A549 (cell line): ENCODE measurements at regions not wholly inside any gene's neighbourhood (a gene's known extent, or its start where the extent isn't known, plus 50 kb on each side); places are given as distances from the start of the nearest gene placed in this dataset.

Source experiments
- JUNB ChIP-seq: fragments of >200 bp; sonication (Bioruptor Twin); formaldehyde crosslinking; IDR thresholded peaks from 2 replicates; pipeline ENCODE4 v1.6.1; 2016
- KDM1A ChIP-seq: fragments of 200-600 bp; sonication (generic); IDR thresholded peaks from 2 replicates; pipeline ENCODE4 v1.6.1; 2016; ENCODE audit warnings: low read depth, mild to moderate bottlenecking
- POLR2A ChIP-seq: IDR thresholded peaks from 2 replicates; pipeline ENCODE4 v1.6.1; 2012; ENCODE audit warnings: mild to moderate bottlenecking, low read length
- TP53 ChIP-seq: fragments of 250-450 bp; sonication (Bioruptor Pico); IDR thresholded peaks from 2 replicates; pipeline ENCODE4 v1.5.0; 2021; ENCODE audit warnings: mild to moderate bottlenecking, moderate library complexity
- ZFP36 ChIP-seq: fragments of 450-650 bp; IDR thresholded peaks from 2 replicates; pipeline ENCODE4 v1.6.1; 2014; ENCODE audit warnings: borderline replicate concordance; ENCODE audit not compliant: partially characterized antibody
- TF ChIP-seq, protein P1 (sequence below): fragments of >200 bp; sonication (Bioruptor Twin); formaldehyde crosslinking; IDR thresholded peaks from 3 replicates; pipeline ENCODE4 v1.5.1; 2016

DNA sequence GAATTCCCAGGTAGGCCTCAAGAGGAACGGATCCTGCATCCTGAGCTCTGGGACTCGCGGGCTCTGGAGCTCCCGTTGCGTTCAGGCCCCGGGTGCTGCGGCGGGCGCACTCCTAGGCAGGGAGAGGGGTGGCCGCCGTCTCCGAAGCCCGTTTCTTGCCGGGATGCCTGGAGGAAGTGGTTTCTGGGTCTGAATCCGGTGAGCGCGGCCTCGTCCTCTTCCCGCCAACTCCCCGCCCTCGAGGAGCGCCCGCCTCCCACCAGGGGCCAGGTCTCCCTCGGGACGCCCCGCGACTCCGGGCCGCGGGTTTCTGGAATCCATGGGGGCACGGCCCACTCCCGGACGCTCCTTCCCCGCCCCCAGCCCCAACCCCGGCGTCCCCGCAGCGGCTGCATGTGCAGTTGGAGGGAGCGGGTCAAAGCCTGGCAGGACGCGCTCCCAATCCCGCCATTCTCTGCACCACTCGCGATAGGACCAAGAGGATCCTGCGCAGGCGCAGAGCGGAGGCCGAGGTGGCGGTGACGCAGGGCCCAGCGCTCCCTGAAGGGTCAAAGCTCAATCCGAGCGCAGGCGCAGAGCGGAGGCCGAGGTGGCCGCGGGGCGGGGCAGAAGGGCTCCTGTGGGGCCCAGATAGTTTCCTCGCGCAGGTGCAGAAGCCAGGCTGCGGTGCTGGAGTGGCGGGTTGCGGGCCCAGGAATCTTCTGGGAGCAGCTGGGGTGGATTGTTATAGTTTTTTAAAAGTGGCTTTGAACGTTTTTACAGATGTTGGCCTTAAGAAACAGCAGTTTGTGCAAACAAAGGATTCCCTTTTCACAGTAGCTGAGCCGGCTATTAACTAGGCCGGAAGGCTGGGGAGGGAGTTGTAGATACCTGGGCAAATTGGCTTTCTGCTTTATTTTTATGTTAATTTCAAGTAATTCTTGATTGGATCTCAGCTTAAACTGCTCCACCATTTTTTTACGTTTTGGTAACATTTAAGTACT is 796.4 kb downstream of the AACS start:
- no peak for TF ChIP-seq KDM1A
- TF ChIP-seq JUNB: no peak
- TF ChIP-seq, protein P1, sequence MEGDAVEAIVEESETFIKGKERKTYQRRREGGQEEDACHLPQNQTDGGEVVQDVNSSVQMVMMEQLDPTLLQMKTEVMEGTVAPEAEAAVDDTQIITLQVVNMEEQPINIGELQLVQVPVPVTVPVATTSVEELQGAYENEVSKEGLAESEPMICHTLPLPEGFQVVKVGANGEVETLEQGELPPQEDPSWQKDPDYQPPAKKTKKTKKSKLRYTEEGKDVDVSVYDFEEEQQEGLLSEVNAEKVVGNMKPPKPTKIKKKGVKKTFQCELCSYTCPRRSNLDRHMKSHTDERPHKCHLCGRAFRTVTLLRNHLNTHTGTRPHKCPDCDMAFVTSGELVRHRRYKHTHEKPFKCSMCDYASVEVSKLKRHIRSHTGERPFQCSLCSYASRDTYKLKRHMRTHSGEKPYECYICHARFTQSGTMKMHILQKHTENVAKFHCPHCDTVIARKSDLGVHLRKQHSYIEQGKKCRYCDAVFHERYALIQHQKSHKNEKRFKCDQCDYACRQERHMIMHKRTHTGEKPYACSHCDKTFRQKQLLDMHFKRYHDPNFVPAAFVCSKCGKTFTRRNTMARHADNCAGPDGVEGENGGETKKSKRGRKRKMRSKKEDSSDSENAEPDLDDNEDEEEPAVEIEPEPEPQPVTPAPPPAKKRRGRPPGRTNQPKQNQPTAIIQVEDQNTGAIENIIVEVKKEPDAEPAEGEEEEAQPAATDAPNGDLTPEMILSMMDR: no peak
- TF ChIP-seq ZFP36: no peak
- TF ChIP-seq TP53 (CRISPR knock-in tag): no peak
- no peak for TF ChIP-seq POLR2A
